ENCODE measurements at regions not wholly inside any gene's neighbourhood (a gene's known extent, or its start where the extent isn't known, plus 50 kb on each side); places are given as distances from the start of the nearest gene placed in this dataset.

GRCh38 chr13:73607489-73608156, 526.6 kb downstream of the KLF12 start:
- ATAC-seq, result peak; percentile 77

GRCh38 chr13:73603646-73604045, 530.6 kb downstream of the KLF12 start:
- ATAC-seq, result peak; percentile 54

- peak; percentile 55 for ATAC-seq
Measured at GRCh38 chr13:73602295-73602694, 531.9 kb downstream of the KLF12 start.

GRCh38 chr13:73601708-73602107, 532.5 kb downstream of the KLF12 start:
- ATAC-seq, result no peak

- ATAC-seq, result peak; percentile 62
Measured at GRCh38 chr13:73599232-73600128, 534.7 kb downstream of the KLF12 start.

GRCh38 chr13:73598020-73598712, 536.0 kb downstream of the KLF12 start:
- ATAC-seq, result peak; percentile 92

GRCh38 chr13:73596382-73596781, 537.6 kb downstream of the KLF5 start:
- ATAC-seq, result no peak

- ATAC-seq, result peak; percentile 24
Measured at GRCh38 chr13:73593199-73593765, 534.5 kb downstream of the KLF5 start.

GRCh38 chr13:73591861-73592260, 533.1 kb downstream of the KLF5 start:
- ATAC-seq, result no peak

- no peak for ATAC-seq
Measured at GRCh38 chr13:73590795-73591194, 532.0 kb downstream of the KLF5 start.

GRCh38 chr13:73585236-73585635, 526.4 kb downstream of the KLF5 start:
- peak; percentile 48 for ATAC-seq

- no peak for ATAC-seq
Measured at GRCh38 chr13:73583331-73583730, 524.5 kb downstream of the KLF5 start.

- no peak for ATAC-seq
Measured at GRCh38 chr13:73580513-73581267, 521.9 kb downstream of the KLF5 start.

- no peak for ATAC-seq
Measured at GRCh38 chr13:73579574-73580274, 520.9 kb downstream of the KLF5 start.

GRCh38 chr13:73578251-73578875, 519.6 kb downstream of the KLF5 start:
- no peak for ATAC-seq

GRCh38 chr13:73576291-73576690, 517.5 kb downstream of the KLF5 start:
- no peak for ATAC-seq

GRCh38 chr13:73572824-73573223, 514.0 kb downstream of the KLF5 start:
- ATAC-seq, result no peak

GRCh38 chr13:73571376-73571775, 512.6 kb downstream of the KLF5 start:
- ATAC-seq, result no peak

GRCh38 chr13:73556902-73557301, 498.1 kb downstream of the KLF5 start:
- peak; percentile 59 for ATAC-seq

GRCh38 chr13:73556128-73556527, 497.3 kb downstream of the KLF5 start:
- no peak for ATAC-seq

GRCh38 chr13:73551736-73552135, 492.9 kb downstream of the KLF5 start:
- ATAC-seq, result no peak

Measured in esophagus mucosa (tissue), 1 donor.